Mesenchymal stem cell (in vitro differentiated cells and primary cell): ENCODE measurements at regions not wholly inside any gene's neighbourhood (a gene's known extent, or its start where the extent isn't known, plus 50 kb on each side); places are given as distances from the start of the nearest gene placed in this dataset.

Experiments used
- DNase-seq: peaks from one replicate; pipeline ENCODE4 v3.0.0-alpha.2; 2013
- H2AFZ ChIP-seq: one replicate; pipeline ENCODE4 v1.6.1; 2013; ENCODE audit warnings: low read depth, mild to moderate bottlenecking, control low read depth, inconsistent platforms, low read length, moderate library complexity
- H2AK5ac ChIP-seq: 2 replicates; pipeline ENCODE4 v1.6.1; 2013; ENCODE audit warnings: low read length, moderate library complexity, mild to moderate bottlenecking, inconsistent platforms; ENCODE audit not compliant: severe bottlenecking
- H2BK120ac ChIP-seq: one replicate; pipeline ENCODE4 v1.6.1; 2013; ENCODE audit warnings: low read depth, mild to moderate bottlenecking, inconsistent platforms, low read length, moderate library complexity
- H2BK12ac ChIP-seq, 2 experiments: one replicate each; pipeline ENCODE4 v1.6.1; 2013; ENCODE audit warnings: inconsistent platforms in 2 of 2, low read length in 2 of 2, mild to moderate bottlenecking in 2 of 2, moderate library complexity in 2 of 2, control low read depth in 1 of 2
- H2BK15ac ChIP-seq: one replicate; pipeline ENCODE4 v1.6.1; 2013; ENCODE audit warnings: mild to moderate bottlenecking, low read depth, inconsistent platforms; ENCODE audit not compliant: poor library complexity, severe bottlenecking
- H2BK5ac ChIP-seq: 2 replicates; pipeline ENCODE4 v1.6.1; 2013; ENCODE audit warnings: low read depth, mild to moderate bottlenecking, low read length, control low read depth, inconsistent platforms; ENCODE audit not compliant: poor library complexity, severe bottlenecking
- H3K14ac ChIP-seq, 2 experiments: one replicate each; pipeline ENCODE4 v1.6.1; 2013; ENCODE audit warnings: inconsistent platforms in 2 of 2, low read length in 2 of 2, control low read depth in 1 of 2, mild to moderate bottlenecking in 1 of 2, moderate library complexity in 1 of 2
- H3K18ac ChIP-seq, 2 experiments: one replicate each; pipeline ENCODE4 v1.6.1; 2013; ENCODE audit warnings: inconsistent platforms in 2 of 2, low read length in 2 of 2, control low read depth in 1 of 2, low read depth in 1 of 2, mild to moderate bottlenecking in 1 of 2
- H3K23ac ChIP-seq, 2 experiments: one replicate each; pipeline ENCODE4 v1.6.1; 2013; ENCODE audit warnings: inconsistent platforms in 2 of 2, low read length in 2 of 2, mild to moderate bottlenecking in 2 of 2, moderate library complexity in 2 of 2, control low read depth in 1 of 2
- H3K27ac ChIP-seq: 2 replicates; pipeline ENCODE4 v1.5.1; 2013; ENCODE audit warnings: mild to moderate bottlenecking, moderate library complexity, low read length, control low read depth, inconsistent platforms; ENCODE audit not compliant: poor library complexity, severe bottlenecking
- H3K27me3 ChIP-seq, 2 experiments: 2 replicates each; pipeline versions ENCODE4 v1.6.1 to v1.7.0; 2013; ENCODE audit warnings: low read length in 2 of 2, mild to moderate bottlenecking in 2 of 2, moderate library complexity in 2 of 2, control low read depth in 1 of 2, inconsistent platforms in 1 of 2; ENCODE audit not compliant: control insufficient read depth in 1 of 2, insufficient read depth in 1 of 2
- H3K36me3 ChIP-seq, 2 experiments: 2 replicates each; pipeline versions ENCODE4 v1.6.1 to v1.7.0; 2013; ENCODE audit warnings: low read length in 2 of 2, control low read depth in 1 of 2, inconsistent platforms in 1 of 2, low read depth in 1 of 2, mild to moderate bottlenecking in 1 of 2; ENCODE audit not compliant: insufficient read depth in 2 of 2, control insufficient read depth in 1 of 2
- H3K4ac ChIP-seq, 2 experiments: one replicate each; pipeline ENCODE4 v1.6.1; 2013; ENCODE audit warnings: inconsistent platforms in 2 of 2, low read length in 2 of 2, mild to moderate bottlenecking in 2 of 2, moderate library complexity in 2 of 2, control low read depth in 1 of 2, low read depth in 1 of 2
- H3K4me1 ChIP-seq: 2 replicates; pipeline ENCODE4 v1.6.1; 2013; ENCODE audit warnings: low read depth, low read length, control low read depth; ENCODE audit not compliant: control insufficient read depth, insufficient read depth
- H3K4me2 ChIP-seq: 2 replicates; pipeline ENCODE4 v1.6.1; 2013; ENCODE audit warnings: low read length, mild to moderate bottlenecking, inconsistent platforms; ENCODE audit not compliant: poor library complexity, severe bottlenecking
- H3K4me3 ChIP-seq, 2 experiments: 2 replicates each; pipeline versions ENCODE4 v1.5.1 to v1.7.0; 2013; ENCODE audit warnings: low read length in 2 of 2, mild to moderate bottlenecking in 2 of 2, control low read depth in 1 of 2, low read depth in 1 of 2; ENCODE audit not compliant: insufficient read depth in 1 of 2
- H3K79me1 ChIP-seq: replicated peaks from 2 replicates; pipeline ENCODE4 v1.6.1; 2013; ENCODE audit warnings: mild to moderate bottlenecking, control low read depth, low read length, inconsistent platforms; ENCODE audit not compliant: poor library complexity, severe bottlenecking
- H3K9ac ChIP-seq: 2 replicates; pipeline ENCODE4 v1.7.0; 2013; ENCODE audit warnings: mild to moderate bottlenecking, low read length, moderate library complexity
- H3K9me3 ChIP-seq: 2 replicates; pipeline ENCODE4 v1.7.0; 2013; ENCODE audit warnings: mild to moderate bottlenecking, low read length; ENCODE audit not compliant: control insufficient read depth
- H4K8ac ChIP-seq: one replicate; pipeline ENCODE4 v1.6.1; 2013; ENCODE audit warnings: inconsistent platforms, mild to moderate bottlenecking, low read length, moderate library complexity
- H4K91ac ChIP-seq: one replicate; pipeline ENCODE4 v1.6.1; 2013; ENCODE audit warnings: mild to moderate bottlenecking, low read length, inconsistent platforms
- WGBS: methylation state at CpG from one replicate; pipeline ENCODE4 v1.1.7; 2013; ENCODE audit warnings: mixed read lengths; 5-methylcytosine and 5-hydroxymethylcytosine counted together

DNA sequence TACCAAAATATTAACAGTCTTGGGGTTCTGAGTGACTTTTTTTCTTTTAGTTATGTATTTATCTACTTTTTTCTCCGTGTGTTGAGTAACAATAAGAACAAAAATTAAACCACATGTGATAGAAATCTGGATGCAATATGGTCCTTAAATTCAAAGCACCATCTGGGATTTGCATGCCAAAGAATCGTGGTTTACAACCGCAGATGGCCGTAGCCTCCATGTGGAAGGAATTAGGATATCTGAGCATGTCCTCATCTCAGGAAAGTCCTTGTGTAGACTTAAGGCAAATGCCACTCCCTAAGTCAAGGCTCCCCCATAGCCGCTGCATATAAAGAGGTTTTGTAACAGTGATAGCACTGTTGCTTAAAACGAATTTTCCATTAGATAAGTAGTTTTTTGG is 304.0 kb downstream of the ZEB1 start:
- Histone ChIP-seq H3K9ac (peak overlapping the region; percentile 66), H2BK5ac (no peak overlapping the region), H3K4me2 (no peak overlapping the region), H2BK120ac (no peak overlapping the region), H3K27ac (no peak overlapping the region), H3K23ac (no peak overlapping the region), H2BK15ac (no peak overlapping the region), H2BK12ac (no peak overlapping the region), H3K4me3 (no peak overlapping the region), H3K36me3 (peaks cover 0 to 4% of the 10 kb centered on the region in 2 experiments), H3K27me3 (no peaks in the 10 kb centered on the region), H3K9me3 (peaks cover 28% of the 10 kb centered on the region), H3K14ac (no peak overlapping the region), H3K4ac (no peak overlapping the region), H4K91ac (no peak overlapping the region), H2AFZ (no peak overlapping the region), H3K4me1 (peaks cover 7% of the 10 kb centered on the region), H3K18ac (no peak overlapping the region), H4K8ac (no peak overlapping the region), H2AK5ac (no peak overlapping the region), H3K79me1 (no peaks in the 10 kb centered on the region)
- 58% methylated on average over 5 of the region's 6 CpGs for WGBS
- no peak for DNase-seq

- Histone ChIP-seq H3K14ac (no peak overlapping the region), H2AK5ac (no peak overlapping the region), H2BK12ac (no peak overlapping the region), H2AFZ (no peak overlapping the region), H3K27ac (no peak overlapping the region), H2BK5ac (no peak overlapping the region), H3K9ac (peak overlapping the region; percentile 66), H3K9me3 (peaks cover 27% of the 10 kb centered on the region), H3K4me1 (peaks cover 7% of the 10 kb centered on the region), H2BK120ac (no peak overlapping the region), H3K4ac (no peak overlapping the region), H3K4me2 (no peak overlapping the region), H4K91ac (no peak overlapping the region), H3K18ac (no peak overlapping the region), H4K8ac (no peak overlapping the region), H3K4me3 (no peak overlapping the region), H2BK15ac (no peak overlapping the region), H3K36me3 (peaks cover 0 to 4% of the 10 kb centered on the region in 2 experiments), H3K27me3 (no peaks in the 10 kb centered on the region), H3K23ac (no peak overlapping the region), H3K79me1 (no peaks in the 10 kb centered on the region)
- no peak for DNase-seq
- WGBS, result 95% methylated on average over 1 of the region's 1 CpG
These were observed 302.7 kb downstream of the ZEB1 start for GRCh38 chr10:31621733-31622132.

- H2AFZ ChIP-seq, result no peak overlapping the region
- peak overlapping the region in 1 of 2 experiments; percentile 68 for H3K14ac ChIP-seq
- no peak overlapping the region for H2AK5ac ChIP-seq
- DNase-seq, result peak; percentile 62
- no peak overlapping the region for H2BK12ac ChIP-seq
- peaks cover 0 to 4% of the 10 kb centered on the region in 2 experiments for H3K36me3 ChIP-seq
- peaks cover 15% of the 10 kb centered on the region for H3K9me3 ChIP-seq
- H2BK5ac ChIP-seq, result no peak overlapping the region
- no peak overlapping the region for H4K8ac ChIP-seq
- H3K4me1 ChIP-seq, result peaks cover 7% of the 10 kb centered on the region
- peak overlapping the region; percentile 62 for H3K9ac ChIP-seq
- H3K23ac ChIP-seq, result no peak overlapping the region
- no peak overlapping the region for H2BK120ac ChIP-seq
- WGBS, result 69% methylated on average over 14 of the region's 14 CpGs
- no peaks in the 10 kb centered on the region for H3K27me3 ChIP-seq
- no peak overlapping the region for H3K4me3 ChIP-seq
- no peak overlapping the region for H3K27ac ChIP-seq
- no peak overlapping the region for H4K91ac ChIP-seq
- H3K4me2 ChIP-seq, result no peak overlapping the region
- H2BK15ac ChIP-seq, result no peak overlapping the region
- H3K4ac ChIP-seq, result peak overlapping the region in 1 of 2 experiments; percentile 40
- H3K79me1 ChIP-seq, result no peaks in the 10 kb centered on the region
- H3K18ac ChIP-seq, result peak overlapping the region in 1 of 2 experiments; percentile 47
These were observed 301.5 kb downstream of the ZEB1 start for GRCh38 chr10:31620226-31621151.

DNA sequence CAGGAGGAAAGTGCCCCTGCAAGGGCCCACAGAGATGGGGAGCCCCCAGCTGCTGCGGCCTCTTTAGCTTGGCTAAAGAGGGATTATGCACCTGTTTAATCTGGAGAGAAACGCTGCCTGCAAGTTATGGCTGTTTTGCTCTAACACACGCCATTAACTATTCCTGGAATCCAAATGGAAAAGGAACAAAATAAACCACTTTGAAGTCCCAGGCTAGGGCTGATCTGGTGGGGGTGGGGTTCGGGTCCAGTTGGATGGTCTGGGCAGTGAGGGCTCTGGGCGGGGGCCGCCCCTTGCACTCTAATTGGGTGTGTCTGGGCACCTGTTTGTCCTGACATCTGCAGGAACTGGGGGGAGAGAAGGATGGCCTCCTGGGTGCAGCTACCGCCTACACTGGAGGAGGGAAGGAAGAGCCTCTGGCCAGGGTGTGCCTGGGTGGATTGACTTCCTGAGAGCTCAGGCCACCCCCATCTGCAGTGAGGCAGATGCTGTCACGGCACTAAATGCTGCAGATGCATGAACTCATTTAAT is 300.6 kb downstream of the ZEB1 start:
- Histone ChIP-seq H3K36me3 (peaks cover 0 to 4% of the 10 kb centered on the region in 2 experiments), H3K79me1 (no peaks in the 10 kb centered on the region), H3K4me1 (peaks cover 7% of the 10 kb centered on the region), H3K27ac (no peak overlapping the region), H3K27me3 (no peaks in the 10 kb centered on the region), H3K9ac (peak overlapping the region; percentile 62), H3K9me3 (peaks cover 6% of the 10 kb centered on the region), H2AK5ac (no peak overlapping the region), H3K18ac (peak overlapping the region in 1 of 2 experiments; percentile 34), H2BK5ac (no peak overlapping the region), H2AFZ (no peak overlapping the region), H3K4me3 (peak overlapping the region in 1 of 2 experiments; percentile 27), H4K91ac (no peak overlapping the region), H2BK15ac (no peak overlapping the region), H3K14ac (no peak overlapping the region), H3K4me2 (no peak overlapping the region), H3K4ac (no peak overlapping the region), H2BK12ac (no peak overlapping the region), H3K23ac (no peak overlapping the region), H4K8ac (no peak overlapping the region), H2BK120ac (no peak overlapping the region)
- WGBS, result 86% methylated on average over 7 of the region's 8 CpGs
- no peak for DNase-seq
